HG02973 (cell line): ENCODE measurements at regions not wholly inside any gene's neighbourhood (a gene's known extent, or its start where the extent isn't known, plus 50 kb on each side); places are given as distances from the start of the nearest gene placed in this dataset.

ENCODE experiments used
- ATAC-seq: cut with Tn5 transposase; IDR thresholded peaks from one replicate; pipeline ENCODE4 v1.9.1; 2021; ENCODE audit warnings: moderate library complexity; ENCODE audit not compliant: unreplicated experiment

DNA sequence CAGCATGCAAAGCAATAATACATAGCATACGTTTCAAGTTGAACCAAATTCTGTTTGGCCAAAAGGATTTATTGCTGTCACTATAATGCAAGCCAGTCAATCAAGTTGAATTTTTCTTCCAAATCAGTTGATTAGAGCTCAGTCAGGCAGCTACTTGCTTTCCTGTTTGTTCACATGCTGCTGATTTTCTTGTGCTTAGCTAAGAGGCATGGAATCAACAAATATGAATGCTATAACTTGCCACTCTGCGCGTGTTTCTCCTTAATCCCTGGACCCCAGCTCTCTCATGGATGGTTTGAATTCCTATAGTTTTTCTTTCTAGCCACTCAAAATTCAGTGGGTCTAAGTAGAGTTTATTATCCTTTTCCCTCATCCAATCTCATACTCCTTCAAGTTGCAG lies 311.3 kb downstream of the KLF5 start:
- ATAC-seq, result no peak

DNA sequence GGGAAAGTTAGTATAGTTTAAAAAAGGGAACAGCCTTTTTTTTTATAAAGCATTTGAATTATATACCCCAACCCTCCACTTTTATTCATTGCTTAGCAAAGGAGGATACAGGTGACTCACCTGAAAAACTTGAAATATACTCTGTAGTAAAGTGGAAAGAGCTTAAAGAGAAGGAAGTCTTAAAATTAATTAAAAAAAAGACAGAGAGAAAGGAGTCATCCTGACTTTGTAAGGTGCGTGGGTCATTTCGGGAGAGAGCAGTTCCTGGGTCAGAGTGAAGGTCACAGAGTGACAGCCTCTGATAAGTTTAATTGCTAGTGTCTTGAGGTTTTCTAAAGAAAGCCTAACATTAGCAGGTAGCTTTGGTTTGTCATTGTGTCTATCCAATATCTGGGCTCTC lies 310.3 kb downstream of the KLF5 start:
- ATAC-seq, result no peak

GRCh38 chr13:73368608-73369007 lies 309.8 kb downstream of the KLF5 start:
- no peak for ATAC-seq

GRCh38 chr13:73367886-73368285 lies 309.1 kb downstream of the KLF5 start:
- ATAC-seq, result no peak

GRCh38 chr13:73366241-73366640 lies 307.4 kb downstream of the KLF5 start:
- ATAC-seq, result no peak

DNA sequence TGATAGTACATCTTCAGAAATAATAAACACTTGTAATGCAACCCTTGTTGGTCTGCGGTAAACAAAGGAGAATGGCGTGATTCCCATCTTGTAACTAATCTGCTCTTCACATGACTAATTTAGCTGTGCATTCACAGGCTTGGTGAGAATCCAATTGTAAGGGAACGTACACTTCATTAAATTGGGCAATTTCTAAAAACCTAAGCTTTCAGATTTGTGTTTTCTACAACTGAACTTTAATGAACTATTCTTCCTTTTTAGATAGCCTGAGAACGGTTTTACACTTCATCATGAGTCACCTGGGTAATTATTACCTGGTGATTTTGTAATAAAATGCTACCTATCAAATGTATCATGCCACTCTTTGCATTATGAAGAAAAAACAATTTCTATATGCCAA lies 306.9 kb downstream of the KLF5 start:
- ATAC-seq, result no peak

DNA sequence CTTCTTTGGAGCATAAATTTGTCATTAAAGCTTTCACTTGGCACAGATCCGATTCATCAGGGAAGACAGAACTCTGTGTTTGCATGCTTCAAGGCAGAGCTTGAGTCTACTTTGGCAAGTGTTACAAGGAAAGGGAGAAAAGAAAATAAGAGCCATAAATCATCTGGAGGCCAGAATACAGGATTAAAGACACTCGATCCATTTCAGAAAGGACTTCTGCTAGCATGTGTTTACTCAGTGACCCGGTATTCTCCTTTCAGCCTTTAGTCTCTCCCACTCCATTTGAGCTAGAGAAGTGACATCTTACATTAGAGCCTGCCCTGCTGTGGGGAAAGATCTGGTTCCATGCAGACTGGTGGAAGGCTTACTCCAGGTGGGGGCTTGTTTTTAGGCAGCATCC lies 306.4 kb downstream of the KLF5 start:
- ATAC-seq, result no peak

- no peak for ATAC-seq
Observed at GRCh38 chr13:73364736-73365135, 305.9 kb downstream of the KLF5 start.

GRCh38 chr13:73358606-73359095 lies 299.8 kb downstream of the KLF5 start:
- no peak for ATAC-seq

GRCh38 chr13:73355134-73355533 lies 296.3 kb downstream of the KLF5 start:
- ATAC-seq, result no peak

- no peak for ATAC-seq
Observed at GRCh38 chr13:73351730-73352129, 292.9 kb downstream of the KLF5 start.

DNA sequence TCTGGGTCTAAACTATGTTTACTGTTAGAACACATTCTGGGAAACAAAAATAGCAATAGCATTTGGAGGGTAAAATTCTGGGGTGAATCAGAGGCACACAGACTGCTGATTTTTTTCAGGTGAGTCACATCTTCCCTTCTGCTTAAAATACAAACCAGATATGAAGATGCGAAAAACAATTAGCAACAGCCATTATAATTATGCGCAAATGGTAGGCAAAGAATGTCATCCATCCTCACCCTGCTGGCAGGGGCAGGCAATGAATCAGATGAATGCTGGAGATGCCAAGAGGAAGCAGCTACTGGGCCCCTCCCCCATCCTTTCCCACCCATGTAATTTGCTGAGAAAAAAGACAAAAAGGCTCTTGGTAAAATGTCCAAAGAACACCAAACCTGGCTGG lies 282.9 kb downstream of the KLF5 start:
- ATAC-seq, result no peak

DNA sequence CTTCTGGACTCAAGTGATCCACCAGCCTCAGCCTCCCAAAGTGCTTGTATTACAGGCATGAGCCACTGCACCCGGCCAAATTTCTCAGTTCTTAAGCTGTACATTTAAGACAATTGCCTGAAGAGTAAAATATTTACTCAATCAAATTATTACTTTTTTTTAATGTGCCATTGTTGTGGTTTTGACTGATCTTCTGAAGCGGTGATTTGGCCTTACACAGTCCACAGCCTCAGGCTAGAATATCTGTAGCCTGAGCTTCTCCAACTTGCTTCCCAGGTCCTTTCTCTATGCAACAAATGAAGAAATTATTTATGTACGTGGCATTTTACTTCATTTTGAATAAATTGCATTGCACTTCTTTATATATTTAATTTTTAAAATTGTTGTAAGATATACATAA lies 281.3 kb downstream of the KLF5 start:
- no peak for ATAC-seq

GRCh38 chr13:73339086-73339485 lies 280.3 kb downstream of the KLF5 start:
- no peak for ATAC-seq

DNA sequence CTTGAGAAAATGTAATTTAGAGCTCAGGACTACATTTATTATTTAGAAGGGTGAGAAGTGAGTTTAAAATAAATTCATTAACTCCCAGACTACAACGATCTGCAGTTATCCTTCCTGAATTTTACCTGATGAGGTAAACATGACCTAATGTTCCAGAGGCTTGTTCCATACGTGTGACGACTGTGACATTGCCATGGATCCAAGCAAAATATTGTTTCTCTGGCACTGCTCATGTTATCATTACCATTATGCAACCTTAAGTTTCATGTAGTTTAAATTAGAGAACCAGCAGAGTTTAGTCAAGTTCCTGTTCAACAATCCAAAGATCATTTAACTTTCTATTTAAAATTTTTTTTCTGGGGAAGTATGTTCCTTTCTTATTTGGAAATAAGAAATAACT lies 279.6 kb downstream of the KLF5 start:
- no peak for ATAC-seq

DNA sequence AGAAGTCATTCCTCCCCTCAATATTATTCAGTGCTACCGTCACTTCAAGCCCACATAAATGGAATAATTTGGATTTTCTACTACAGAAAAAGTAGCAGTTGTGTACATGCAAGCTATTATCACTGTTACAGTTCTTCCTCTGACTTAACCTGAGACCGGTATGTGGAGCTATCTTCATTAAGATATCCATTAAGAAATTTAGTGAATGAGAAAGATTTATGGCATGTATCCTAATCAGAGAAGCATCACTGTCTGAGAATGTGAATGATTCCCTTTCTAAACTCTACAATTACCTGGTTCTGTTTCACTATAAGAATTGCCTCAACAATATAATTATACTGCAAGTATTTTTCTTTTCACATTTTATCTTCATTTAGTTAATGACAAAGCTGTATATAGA lies 278.7 kb downstream of the KLF5 start:
- ATAC-seq, result no peak

DNA sequence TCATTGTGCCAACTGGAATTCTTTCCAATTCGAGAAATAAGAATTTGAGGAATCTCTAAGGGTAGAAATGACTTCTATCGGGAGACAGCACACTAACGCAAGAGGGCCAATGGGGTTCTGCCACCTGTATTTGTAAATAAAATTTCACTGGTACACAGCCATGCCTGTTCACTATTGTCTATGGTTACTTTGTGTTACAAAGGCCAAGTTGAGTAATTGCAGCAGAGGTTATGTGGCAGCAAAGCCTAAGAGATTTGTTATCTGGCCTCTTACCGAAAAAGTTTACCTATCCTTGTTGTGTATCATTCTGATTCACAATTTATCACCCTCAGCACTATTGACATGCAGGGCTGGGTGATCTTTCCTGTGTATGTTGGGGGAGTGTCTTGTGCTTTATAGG lies 278.0 kb downstream of the KLF5 start:
- ATAC-seq, result no peak

- no peak for ATAC-seq
Observed at GRCh38 chr13:73335944-73336343, 277.1 kb downstream of the KLF5 start.

DNA sequence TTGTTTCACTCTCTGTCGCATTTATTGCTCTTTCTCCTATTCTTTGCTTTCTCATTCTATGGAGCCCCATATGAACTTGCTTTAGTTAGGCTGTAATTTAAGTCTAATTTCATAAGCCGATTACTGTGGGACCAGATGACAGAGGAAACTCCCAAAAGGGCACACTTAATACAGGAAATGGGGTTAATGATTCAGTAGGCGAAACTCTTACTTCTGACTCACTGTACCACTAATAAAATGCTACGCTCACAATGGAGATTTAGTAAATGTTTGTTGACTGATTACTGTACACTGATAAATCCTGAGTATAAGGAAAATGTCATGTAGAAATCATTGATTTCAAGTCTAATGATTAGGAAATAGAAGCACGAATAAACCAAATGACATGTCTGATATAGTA lies 276.4 kb downstream of the KLF5 start:
- peak; percentile 86 for ATAC-seq

GRCh38 chr13:73334445-73334844 lies 275.6 kb downstream of the KLF5 start:
- no peak for ATAC-seq

- no peak for ATAC-seq
Observed at GRCh38 chr13:73331556-73331955, 272.8 kb downstream of the KLF5 start.

DNA sequence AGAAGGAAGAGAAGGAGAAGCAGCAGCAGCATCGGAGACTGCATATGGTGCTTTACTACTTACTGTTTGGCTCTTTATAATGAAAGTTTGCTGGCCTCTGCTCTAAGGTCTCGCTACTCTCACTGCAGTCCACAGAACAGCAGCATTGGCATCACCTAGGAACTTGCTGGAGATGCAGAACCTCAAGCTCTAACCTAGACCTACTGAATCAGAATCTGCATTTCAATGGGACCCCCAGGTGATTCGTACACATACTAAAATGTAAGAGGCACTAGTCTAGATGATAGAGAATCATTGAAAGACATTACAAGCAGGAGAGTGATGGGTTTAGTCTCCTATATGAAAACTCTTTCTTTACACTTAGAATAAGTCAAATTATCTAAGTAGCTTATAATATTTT lies 270.6 kb downstream of the KLF5 start:
- no peak for ATAC-seq

GRCh38 chr13:73327579-73327978 lies 268.8 kb downstream of the KLF5 start:
- ATAC-seq, result no peak
